ENCODE measurements at regions not wholly inside any gene's neighbourhood (a gene's known extent, or its start where the extent isn't known, plus 50 kb on each side); places are given as distances from the start of the nearest gene placed in this dataset.

- TF ChIP-seq CTCF (IDR thresholded peaks at IDR 0.05) (no peak), POLR2A (IDR thresholded peaks at IDR 0.05) (no peak)
Observed at GRCh38 chr1:227508431-227508830, 54.9 kb upstream of the ZNF678 start.

Data from body of pancreas (tissue), 4 donors.